ENCODE measurements at regions not wholly inside any gene's neighbourhood (a gene's known extent, or its start where the extent isn't known, plus 50 kb on each side); places are given as distances from the start of the nearest gene placed in this dataset.

- Histone ChIP-seq H3K79me2 (ENCODE audit: control insufficient read depth, low read length) (no peaks in the 10 kb centered on the region), H3K9me3 (ENCODE audit: control insufficient read depth, insufficient read depth, low read length) (no peaks in the 10 kb centered on the region), H3K27ac (ENCODE audit: low read depth, low read length) (no peak overlapping the region), H3K4me1 (ENCODE audit: control insufficient read depth, low read length) (no peaks in the 10 kb centered on the region), H3K27me3 (ENCODE audit: control insufficient read depth, low read length) (no peaks in the 10 kb centered on the region), H3K4me3 (ENCODE audit: low read length) (no peak overlapping the region), H3K9me2 (replicated peaks; ENCODE audit: control insufficient read depth, low read length) (no peaks in the 10 kb centered on the region), H4K20me1 (ENCODE audit: control insufficient read depth, insufficient read depth, low read depth, low read length) (no peaks in the 10 kb centered on the region), H3K36me3 (ENCODE audit: control insufficient read depth, low read length) (no peaks in the 10 kb centered on the region), H3F3A (ENCODE audit: control insufficient read depth, insufficient read depth) (no peaks in the 10 kb centered on the region), H3K4me2 (ENCODE audit: low read length) (no peak overlapping the region)
- TF ChIP-seq EZH2phosphoT487 (IDR thresholded peaks at IDR 0.05; ENCODE audit: borderline replicate concordance, low read length) (no peak), CTCF (IDR thresholded peaks at IDR 0.05; ENCODE audit: low read depth, low read length, poor library complexity, severe bottlenecking) (no peak)
Measured at GRCh38 chr7:17552373-17552772, 253.9 kb downstream of the AHR start.

- H3K9me3 ChIP-seq (ENCODE audit: control insufficient read depth, insufficient read depth, low read length), result no peaks in the 10 kb centered on the region
- no peaks in the 10 kb centered on the region for H3K9me2 ChIP-seq (replicated peaks; ENCODE audit: control insufficient read depth, low read length)
- no peaks in the 10 kb centered on the region for H4K20me1 ChIP-seq (ENCODE audit: control insufficient read depth, insufficient read depth, low read depth, low read length)
- no peaks in the 10 kb centered on the region for H3K4me1 ChIP-seq (ENCODE audit: control insufficient read depth, low read length)
- TF ChIP-seq CTCF (IDR thresholded peaks at IDR 0.05; ENCODE audit: low read depth, low read length, poor library complexity, severe bottlenecking), result no peak
- no peak for TF ChIP-seq EZH2phosphoT487 (IDR thresholded peaks at IDR 0.05; ENCODE audit: borderline replicate concordance, low read length)
- no peaks in the 10 kb centered on the region for H3K36me3 ChIP-seq (ENCODE audit: control insufficient read depth, low read length)
- no peaks in the 10 kb centered on the region for H3F3A ChIP-seq (ENCODE audit: control insufficient read depth, insufficient read depth)
- H3K79me2 ChIP-seq (ENCODE audit: control insufficient read depth, low read length), result no peaks in the 10 kb centered on the region
- H3K4me2 ChIP-seq (ENCODE audit: low read length), result no peak overlapping the region
- no peak overlapping the region for H3K4me3 ChIP-seq (ENCODE audit: low read length)
- H3K27me3 ChIP-seq (ENCODE audit: control insufficient read depth, low read length), result no peaks in the 10 kb centered on the region
- H3K27ac ChIP-seq (ENCODE audit: low read depth, low read length), result no peak overlapping the region
Measured at GRCh38 chr7:17552952-17553351, 254.5 kb downstream of the AHR start.

- TF ChIP-seq CTCF (IDR thresholded peaks at IDR 0.05; ENCODE audit: low read depth, low read length, poor library complexity, severe bottlenecking) (no peak), EZH2phosphoT487 (IDR thresholded peaks at IDR 0.05; ENCODE audit: borderline replicate concordance, low read length) (no peak)
- no peak overlapping the region for H3K4me3 ChIP-seq (ENCODE audit: low read length)
- no peaks in the 10 kb centered on the region for H3K27me3 ChIP-seq (ENCODE audit: control insufficient read depth, low read length)
- no peaks in the 10 kb centered on the region for H3K4me1 ChIP-seq (ENCODE audit: control insufficient read depth, low read length)
- no peaks in the 10 kb centered on the region for H3K36me3 ChIP-seq (ENCODE audit: control insufficient read depth, low read length)
- no peaks in the 10 kb centered on the region for H3F3A ChIP-seq (ENCODE audit: control insufficient read depth, insufficient read depth)
- H3K27ac ChIP-seq (ENCODE audit: low read depth, low read length), result no peak overlapping the region
- no peaks in the 10 kb centered on the region; the same call in 1 of the 2 replicates for H3K9me2 ChIP-seq (replicated peaks; ENCODE audit: control insufficient read depth, low read length)
- H3K4me2 ChIP-seq (ENCODE audit: low read length), result no peak overlapping the region
- no peaks in the 10 kb centered on the region for H3K79me2 ChIP-seq (ENCODE audit: control insufficient read depth, low read length)
- no peaks in the 10 kb centered on the region for H3K9me3 ChIP-seq (ENCODE audit: control insufficient read depth, insufficient read depth, low read length)
- no peaks in the 10 kb centered on the region for H4K20me1 ChIP-seq (ENCODE audit: control insufficient read depth, insufficient read depth, low read depth, low read length)
Measured at GRCh38 chr7:17554341-17555015, 256.0 kb downstream of the AHR start.

All from DOHH2 (cell line).